ENCODE measurements at regions not wholly inside any gene's neighbourhood (a gene's known extent, or its start where the extent isn't known, plus 50 kb on each side); places are given as distances from the start of the nearest gene placed in this dataset.

GRCh38 chr5:86407711-86408110 is 210.0 kb upstream of the COX7C start:
- no peaks in the 10 kb centered on the region for H3K27me3 ChIP-seq
- DNase-seq = no peak
- H3K27ac ChIP-seq = no peak overlapping the region
- intact Hi-C loops (cut with DNase I; ENCODE audit: low total_unique reads) = no loop called here
- H3K4me3 ChIP-seq = no peak overlapping the region
- WGBS, 2 donors (ENCODE audit: low coverage in 1 of 2) = 92 to 96% methylated on average over 2 of the region's 2 CpGs
- in situ Hi-C loops (cut with MboI; ENCODE audit: low pct_ligation_motif_present in 1 of 4, low pct_unique_long_range_greater_than_20kb in 1 of 4, low sequenced_read_pairs in 3 of 4) = no loop called here
- no peaks in the 10 kb centered on the region for H3K4me1 ChIP-seq
- H3K9me3 ChIP-seq = no peaks in the 10 kb centered on the region
- TF ChIP-seq EP300 (IDR thresholded peaks at IDR 0.05; ENCODE audit: low read depth) (no peak), POLR2A (IDR thresholded peaks at IDR 0.05) (no peak), POLR2AphosphoS5 (IDR thresholded peaks at IDR 0.05) (no peak)
- TF ChIP-seq, protein P1, sequence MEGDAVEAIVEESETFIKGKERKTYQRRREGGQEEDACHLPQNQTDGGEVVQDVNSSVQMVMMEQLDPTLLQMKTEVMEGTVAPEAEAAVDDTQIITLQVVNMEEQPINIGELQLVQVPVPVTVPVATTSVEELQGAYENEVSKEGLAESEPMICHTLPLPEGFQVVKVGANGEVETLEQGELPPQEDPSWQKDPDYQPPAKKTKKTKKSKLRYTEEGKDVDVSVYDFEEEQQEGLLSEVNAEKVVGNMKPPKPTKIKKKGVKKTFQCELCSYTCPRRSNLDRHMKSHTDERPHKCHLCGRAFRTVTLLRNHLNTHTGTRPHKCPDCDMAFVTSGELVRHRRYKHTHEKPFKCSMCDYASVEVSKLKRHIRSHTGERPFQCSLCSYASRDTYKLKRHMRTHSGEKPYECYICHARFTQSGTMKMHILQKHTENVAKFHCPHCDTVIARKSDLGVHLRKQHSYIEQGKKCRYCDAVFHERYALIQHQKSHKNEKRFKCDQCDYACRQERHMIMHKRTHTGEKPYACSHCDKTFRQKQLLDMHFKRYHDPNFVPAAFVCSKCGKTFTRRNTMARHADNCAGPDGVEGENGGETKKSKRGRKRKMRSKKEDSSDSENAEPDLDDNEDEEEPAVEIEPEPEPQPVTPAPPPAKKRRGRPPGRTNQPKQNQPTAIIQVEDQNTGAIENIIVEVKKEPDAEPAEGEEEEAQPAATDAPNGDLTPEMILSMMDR (IDR thresholded peaks at IDR 0.05) = no peak
- no peaks in the 10 kb centered on the region for H3K36me3 ChIP-seq

GRCh38 chr5:86411596-86411995 is 206.1 kb upstream of the COX7C start:
- no peak for DNase-seq
- Histone ChIP-seq H3K4me1 (no peaks in the 10 kb centered on the region), H3K27ac (no peak overlapping the region), H3K4me3 (no peak overlapping the region), H3K27me3 (no peaks in the 10 kb centered on the region), H3K36me3 (no peaks in the 10 kb centered on the region), H3K9me3 (no peaks in the 10 kb centered on the region)
- WGBS, 2 donors (ENCODE audit: low coverage in 1 of 2) = 91% methylated on average over 1 of the region's 1 CpG
- in situ Hi-C loops (cut with MboI; ENCODE audit: low pct_ligation_motif_present in 1 of 4, low pct_unique_long_range_greater_than_20kb in 1 of 4, low sequenced_read_pairs in 3 of 4) (no loop called here), intact Hi-C loops (cut with DNase I; ENCODE audit: low total_unique reads) (no loop called here)
- TF ChIP-seq POLR2A (IDR thresholded peaks at IDR 0.05) (no peak), POLR2AphosphoS5 (IDR thresholded peaks at IDR 0.05) (no peak), EP300 (IDR thresholded peaks at IDR 0.05; ENCODE audit: low read depth) (no peak)

GRCh38 chr5:86427158-86427557 is 190.6 kb upstream of the COX7C start:
- 83 to 86% methylated on average over 2 of the region's 2 CpGs for WGBS, 2 donors (ENCODE audit: low coverage in 1 of 2)
- Histone ChIP-seq H3K27me3 (no peaks in the 10 kb centered on the region), H3K4me1 (no peaks in the 10 kb centered on the region), H3K36me3 (no peaks in the 10 kb centered on the region), H3K9me3 (no peaks in the 10 kb centered on the region), H3K27ac (no peak overlapping the region), H3K4me3 (no peak overlapping the region)
- intact Hi-C loops (cut with DNase I; ENCODE audit: low total_unique reads) (no loop called here), in situ Hi-C loops (cut with MboI; ENCODE audit: low pct_ligation_motif_present in 1 of 4, low pct_unique_long_range_greater_than_20kb in 1 of 4, low sequenced_read_pairs in 3 of 4) (no loop called here)
- DNase-seq = no peak
- TF ChIP-seq EP300 (IDR thresholded peaks at IDR 0.05; ENCODE audit: low read depth) = no peak
- TF ChIP-seq, protein P1 (IDR thresholded peaks at IDR 0.05) = no peak
- no peak for TF ChIP-seq POLR2A (IDR thresholded peaks at IDR 0.05)
- no peak for TF ChIP-seq POLR2AphosphoS5 (IDR thresholded peaks at IDR 0.05)

- WGBS, 2 donors (ENCODE audit: low coverage in 1 of 2) = 61 to 87% methylated on average over 2 of the region's 2 CpGs
- no peaks in the 10 kb centered on the region for H3K4me1 ChIP-seq
- no peaks in the 10 kb centered on the region for H3K9me3 ChIP-seq
- H3K27ac ChIP-seq = no peak overlapping the region
- no peak for DNase-seq
- in situ Hi-C loops (cut with MboI; ENCODE audit: low pct_ligation_motif_present in 1 of 4, low pct_unique_long_range_greater_than_20kb in 1 of 4, low sequenced_read_pairs in 3 of 4) = no loop called here
- intact Hi-C loops (cut with DNase I; ENCODE audit: low total_unique reads) = no loop called here
- no peak overlapping the region for H3K4me3 ChIP-seq
- H3K36me3 ChIP-seq = no peaks in the 10 kb centered on the region
- TF ChIP-seq POLR2A (IDR thresholded peaks at IDR 0.05) (no peak), EP300 (IDR thresholded peaks at IDR 0.05; ENCODE audit: low read depth) (no peak), POLR2AphosphoS5 (IDR thresholded peaks at IDR 0.05) (no peak)
- TF ChIP-seq, protein P1 (IDR thresholded peaks at IDR 0.05) = no peak
- no peaks in the 10 kb centered on the region for H3K27me3 ChIP-seq
Measured at GRCh38 chr5:86439593-86440110, 178.1 kb upstream of the COX7C start.

All from transverse colon (tissue), 4 donors.